ENCODE measurements at regions not wholly inside any gene's neighbourhood (a gene's known extent, or its start where the extent isn't known, plus 50 kb on each side); places are given as distances from the start of the nearest gene placed in this dataset.

DNA sequence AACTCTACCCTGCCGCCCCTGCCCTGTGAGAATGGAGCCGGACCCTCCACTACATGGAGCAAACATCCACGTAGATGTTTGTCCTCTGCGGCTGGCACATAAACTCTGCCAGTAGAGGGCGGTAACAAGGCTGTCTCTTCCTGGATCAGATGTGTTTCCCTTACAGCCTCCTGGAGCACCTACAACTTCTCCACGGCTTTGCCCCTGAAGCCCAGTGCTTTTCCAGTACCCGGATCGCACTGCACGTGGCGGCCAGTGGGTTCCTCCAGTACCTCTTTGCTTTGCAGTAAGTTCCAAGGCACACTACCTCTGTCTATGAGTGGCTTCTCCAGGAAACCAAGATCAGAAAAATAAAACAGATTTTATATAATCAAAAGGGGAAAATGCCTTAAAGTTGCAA lies 651.3 kb downstream of the DCDC2C start:
- Histone ChIP-seq H3K36me3 (no peaks in the 10 kb centered on the region), H3K4me1 (peaks cover 9% of the 10 kb centered on the region), H3K9ac (no peak overlapping the region), H3K9me3 (ENCODE audit: low read depth) (no peaks in the 10 kb centered on the region), H3K4me2 (no peak overlapping the region), H3K27me3 (no peaks in the 10 kb centered on the region), H3K4me3 (no peak overlapping the region), H3K79me2 (ENCODE audit: low read depth) (no peaks in the 10 kb centered on the region), H2AFZ (replicated peaks) (no peak overlapping the region), H4K20me1 (ENCODE audit: low read depth) (no peaks in the 10 kb centered on the region), H3F3A (ENCODE audit: low read depth) (no peaks in the 10 kb centered on the region), H3K27ac (no peak overlapping the region)
- peak; percentile 60 for DNase-seq (ENCODE audit: low spot score)
- no peak overlapping the region for H3K4me3 Mint-ChIP-seq
- H3K36me3 Mint-ChIP-seq = no peaks in the 10 kb centered on the region
- H3K27ac Mint-ChIP-seq = no peak overlapping the region
- no peaks in the 10 kb centered on the region for H3K9me3 Mint-ChIP-seq
- no peak for TF ChIP-seq EZH2 (IDR thresholded peaks at IDR 0.05)
- TF ChIP-seq, protein P1, sequence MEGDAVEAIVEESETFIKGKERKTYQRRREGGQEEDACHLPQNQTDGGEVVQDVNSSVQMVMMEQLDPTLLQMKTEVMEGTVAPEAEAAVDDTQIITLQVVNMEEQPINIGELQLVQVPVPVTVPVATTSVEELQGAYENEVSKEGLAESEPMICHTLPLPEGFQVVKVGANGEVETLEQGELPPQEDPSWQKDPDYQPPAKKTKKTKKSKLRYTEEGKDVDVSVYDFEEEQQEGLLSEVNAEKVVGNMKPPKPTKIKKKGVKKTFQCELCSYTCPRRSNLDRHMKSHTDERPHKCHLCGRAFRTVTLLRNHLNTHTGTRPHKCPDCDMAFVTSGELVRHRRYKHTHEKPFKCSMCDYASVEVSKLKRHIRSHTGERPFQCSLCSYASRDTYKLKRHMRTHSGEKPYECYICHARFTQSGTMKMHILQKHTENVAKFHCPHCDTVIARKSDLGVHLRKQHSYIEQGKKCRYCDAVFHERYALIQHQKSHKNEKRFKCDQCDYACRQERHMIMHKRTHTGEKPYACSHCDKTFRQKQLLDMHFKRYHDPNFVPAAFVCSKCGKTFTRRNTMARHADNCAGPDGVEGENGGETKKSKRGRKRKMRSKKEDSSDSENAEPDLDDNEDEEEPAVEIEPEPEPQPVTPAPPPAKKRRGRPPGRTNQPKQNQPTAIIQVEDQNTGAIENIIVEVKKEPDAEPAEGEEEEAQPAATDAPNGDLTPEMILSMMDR (IDR thresholded peaks at IDR 0.05) = peak; percentile 63
- H3K27me3 Mint-ChIP-seq (ENCODE audit: insufficient read depth, low read depth) = peaks cover 2% of the 10 kb centered on the region
- peaks cover 18% of the 10 kb centered on the region for H3K4me1 Mint-ChIP-seq

DNA sequence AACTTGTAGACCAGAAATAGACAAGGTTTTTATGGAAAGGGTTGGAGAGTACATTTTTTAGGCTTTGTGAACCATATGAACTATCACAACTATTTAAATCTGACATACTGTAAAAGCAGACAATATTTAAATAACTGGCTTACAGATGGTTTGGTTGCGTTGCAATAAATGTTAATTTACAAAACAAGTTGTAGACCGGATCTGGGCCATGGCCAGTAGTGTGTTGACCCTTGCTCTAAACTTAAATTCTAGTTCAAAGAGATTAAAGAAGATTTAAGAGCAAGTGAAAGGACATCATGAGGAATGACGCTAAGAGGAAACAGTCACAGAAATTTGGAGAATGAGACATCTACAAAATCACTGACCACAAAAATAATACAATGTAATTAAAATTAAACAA lies 652.7 kb downstream of the DCDC2C start:
- Histone ChIP-seq H3K4me3 (no peak overlapping the region), H4K20me1 (ENCODE audit: low read depth) (no peaks in the 10 kb centered on the region), H2AFZ (replicated peaks) (no peak overlapping the region), H3K27ac (no peak overlapping the region), H3F3A (ENCODE audit: low read depth) (no peaks in the 10 kb centered on the region), H3K4me1 (peaks cover 9% of the 10 kb centered on the region), H3K4me2 (no peak overlapping the region), H3K9ac (no peak overlapping the region), H3K9me3 (ENCODE audit: low read depth) (no peaks in the 10 kb centered on the region), H3K36me3 (no peaks in the 10 kb centered on the region), H3K27me3 (no peaks in the 10 kb centered on the region), H3K79me2 (ENCODE audit: low read depth) (no peaks in the 10 kb centered on the region)
- H3K27me3 Mint-ChIP-seq (ENCODE audit: insufficient read depth, low read depth) = peaks cover 2% of the 10 kb centered on the region
- H3K27ac Mint-ChIP-seq = no peak overlapping the region
- DNase-seq (ENCODE audit: low spot score) = no peak
- no peak overlapping the region for H3K4me3 Mint-ChIP-seq
- H3K4me1 Mint-ChIP-seq = peaks cover 18% of the 10 kb centered on the region
- H3K9me3 Mint-ChIP-seq = no peaks in the 10 kb centered on the region
- TF ChIP-seq, protein P1 (IDR thresholded peaks at IDR 0.05) = no peak
- TF ChIP-seq EZH2phosphoT487 (IDR thresholded peaks at IDR 0.05) = no peak
- no peak for TF ChIP-seq EZH2 (IDR thresholded peaks at IDR 0.05)
- H3K36me3 Mint-ChIP-seq = no peaks in the 10 kb centered on the region

DNA sequence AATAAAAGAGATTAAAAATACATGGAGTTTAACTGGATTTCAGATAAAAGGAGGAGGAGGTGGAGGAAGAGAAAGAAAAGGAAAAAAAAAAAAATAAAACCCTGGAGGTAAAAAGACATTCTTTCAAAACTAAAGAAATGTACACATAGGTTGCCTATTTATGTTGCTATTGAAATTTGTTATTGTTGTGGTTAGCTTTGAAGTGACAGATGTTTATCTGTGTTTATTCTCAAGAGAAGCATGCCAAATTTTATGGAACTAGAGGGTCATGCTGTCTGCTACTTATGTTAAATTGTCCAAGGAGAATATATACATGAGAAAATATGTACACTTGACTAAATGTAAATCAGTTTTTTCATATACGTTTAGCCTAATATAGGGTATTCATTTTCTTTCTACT lies 653.2 kb downstream of the DCDC2C start:
- Histone ChIP-seq H3K4me2 (no peak overlapping the region), H3K36me3 (no peaks in the 10 kb centered on the region), H3K27me3 (no peaks in the 10 kb centered on the region), H3K27ac (no peak overlapping the region), H3K79me2 (ENCODE audit: low read depth) (no peaks in the 10 kb centered on the region), H3K4me3 (no peak overlapping the region), H2AFZ (replicated peaks) (no peak overlapping the region), H3K9ac (no peak overlapping the region), H3F3A (ENCODE audit: low read depth) (no peaks in the 10 kb centered on the region), H4K20me1 (ENCODE audit: low read depth) (no peaks in the 10 kb centered on the region), H3K4me1 (peaks cover 9% of the 10 kb centered on the region), H3K9me3 (ENCODE audit: low read depth) (no peaks in the 10 kb centered on the region)
- H3K4me3 Mint-ChIP-seq = no peak overlapping the region
- TF ChIP-seq EZH2 (IDR thresholded peaks at IDR 0.05) = no peak
- no peak for TF ChIP-seq EZH2phosphoT487 (IDR thresholded peaks at IDR 0.05)
- TF ChIP-seq, protein P1 (IDR thresholded peaks at IDR 0.05) = no peak
- H3K4me1 Mint-ChIP-seq = peaks cover 18% of the 10 kb centered on the region
- H3K36me3 Mint-ChIP-seq = no peaks in the 10 kb centered on the region
- DNase-seq (ENCODE audit: low spot score) = no peak
- H3K27me3 Mint-ChIP-seq (ENCODE audit: insufficient read depth, low read depth) = peaks cover 2% of the 10 kb centered on the region
- H3K9me3 Mint-ChIP-seq = no peaks in the 10 kb centered on the region
- no peak overlapping the region for H3K27ac Mint-ChIP-seq

DNA sequence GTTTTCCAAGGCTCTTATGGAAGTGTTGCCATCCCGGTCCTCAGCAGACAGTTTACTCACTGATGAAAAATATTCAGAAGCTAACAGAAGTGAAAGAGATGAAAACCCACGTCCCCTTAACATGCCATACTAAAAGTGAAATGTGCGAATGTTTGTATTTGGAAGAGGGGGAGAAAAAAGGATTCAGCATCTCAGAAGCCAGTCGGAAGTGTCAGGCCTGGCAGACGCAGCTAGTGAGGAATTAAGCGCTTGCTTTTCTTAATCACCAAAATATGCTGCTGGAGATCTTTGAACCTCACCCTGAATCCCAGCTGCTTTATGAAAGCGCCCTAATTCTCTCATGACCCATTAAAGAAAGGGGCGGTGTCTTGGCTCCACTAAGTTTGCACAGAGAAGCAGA lies 653.7 kb downstream of the DCDC2C start:
- Histone ChIP-seq H3K9me3 (ENCODE audit: low read depth) (no peaks in the 10 kb centered on the region), H3K27ac (no peak overlapping the region), H4K20me1 (ENCODE audit: low read depth) (no peaks in the 10 kb centered on the region), H3K36me3 (no peaks in the 10 kb centered on the region), H3K4me2 (no peak overlapping the region), H3K79me2 (ENCODE audit: low read depth) (no peaks in the 10 kb centered on the region), H3K4me1 (peaks cover 9% of the 10 kb centered on the region), H2AFZ (replicated peaks) (peak overlapping the region; percentile 68), H3F3A (ENCODE audit: low read depth) (no peaks in the 10 kb centered on the region), H3K9ac (no peak overlapping the region), H3K27me3 (no peaks in the 10 kb centered on the region), H3K4me3 (no peak overlapping the region)
- H3K27ac Mint-ChIP-seq = no peak overlapping the region
- H3K4me3 Mint-ChIP-seq = no peak overlapping the region
- peaks cover 18% of the 10 kb centered on the region for H3K4me1 Mint-ChIP-seq
- H3K27me3 Mint-ChIP-seq (ENCODE audit: insufficient read depth, low read depth) = peaks cover 2% of the 10 kb centered on the region
- no peaks in the 10 kb centered on the region for H3K9me3 Mint-ChIP-seq
- no peaks in the 10 kb centered on the region for H3K36me3 Mint-ChIP-seq
- no peak for TF ChIP-seq EZH2phosphoT487 (IDR thresholded peaks at IDR 0.05)
- TF ChIP-seq, protein P1 (IDR thresholded peaks at IDR 0.05) = no peak
- no peak for TF ChIP-seq EZH2 (IDR thresholded peaks at IDR 0.05)
- DNase-seq (ENCODE audit: low spot score) = no peak

All from neural progenitor cell (in vitro differentiated cells).